Endothelial cell of umbilical vein (primary cell): ENCODE measurements at regions not wholly inside any gene's neighbourhood (a gene's known extent, or its start where the extent isn't known, plus 50 kb on each side); places are given as distances from the start of the nearest gene placed in this dataset.

Experiments
- BruUV-seq: library from RNA; stranded (reverse); fragments of 400-500 nt; replicated peaks from 2 replicates; lab custom pipeline; 2021; lab: Mats Ljungman, UMichigan
- CTCF ChIA-PET: fragments of 300-600, 350-600 bp; sonication (Branson Sonifier 250); formaldehyde crosslinking; loops from one replicate; lab custom pipeline; 2021; ENCODE audit warnings: antibody characterized with exemption, inconsistent platforms; lab: Charles Lee
- POLR2A ChIA-PET: fragments of 300-600, 350-600 bp; sonication (Branson Sonifier 250); formaldehyde crosslinking; loops from one replicate; lab custom pipeline; 2021; ENCODE audit warnings: antibody characterized with exemption, inconsistent platforms; lab: Charles Lee
- DNase-seq: peaks from one replicate; pipeline ENCODE4 v3.0.0-alpha.2; 2011; ENCODE audit warnings: low read depth, low spot score
- FAIRE-seq: peaks from 2 replicates; lab custom pipeline; 2011; peaks lifted over from hg19 to GRCh38; lab: Jason Lieb, UNC
- H2AFZ ChIP-seq: 2 replicates; pipeline ENCODE4 v1.6.0; 2012; ENCODE audit warnings: low read depth, low read length, control low read depth, inconsistent platforms
- H3K27ac ChIP-seq: 2 replicates; pipeline ENCODE4 v1.5.1; 2011; ENCODE audit warnings: low read depth, mild to moderate bottlenecking, control low read depth, low read length, moderate library complexity; ENCODE audit not compliant: insufficient read depth
- H3K27me3 ChIP-seq, 2 experiments: 2 replicates each; pipeline versions ENCODE4 v1.6.0 to v1.6.1; 2011; ENCODE audit warnings: low read length in 2 of 2, mixed read lengths in 1 of 2; ENCODE audit not compliant: control insufficient read depth in 2 of 2, insufficient read depth in 2 of 2
- H3K36me3 ChIP-seq, 2 experiments: 2 replicates in 1 of 2; 3 replicates in 1 of 2; pipeline ENCODE4 v1.5.1; 2011; ENCODE audit warnings: low read length in 2 of 2, mild to moderate bottlenecking in 1 of 2, moderate library complexity in 1 of 2; ENCODE audit not compliant: control insufficient read depth in 2 of 2, insufficient read depth in 2 of 2; ENCODE audit errors: extremely low read depth in 1 of 2
- H3K4me1 ChIP-seq: 3 replicates; pipeline ENCODE4 v1.5.1; 2011; ENCODE audit warnings: mild to moderate bottlenecking, low read length; ENCODE audit not compliant: control insufficient read depth, insufficient read depth; ENCODE audit errors: extremely low read depth
- H3K4me2 ChIP-seq: 2 replicates; pipeline ENCODE4 v1.6.1; 2011; ENCODE audit warnings: low read length, control low read depth, mixed read lengths; ENCODE audit not compliant: insufficient read depth
- H3K4me3 ChIP-seq, 3 experiments: fragments of 200-600 bp in 1 of 3; sonication (generic), shearing (Covaris generic) in 1 of 3; replicated peaks in 1 of 3; 2 replicates each; pipeline ENCODE4 v1.5.1; 2011 to 2016; ENCODE audit warnings: control low read depth in 3 of 3, low read length in 3 of 3, mild to moderate bottlenecking in 2 of 3, inconsistent platforms in 1 of 3, low read depth in 1 of 3, moderate library complexity in 1 of 3; ENCODE audit not compliant: insufficient read depth in 1 of 3
- H3K79me2 ChIP-seq: 2 replicates; pipeline ENCODE4 v1.6.0; 2012; ENCODE audit warnings: low read length, inconsistent platforms; ENCODE audit not compliant: control insufficient read depth, insufficient read depth
- H3K9ac ChIP-seq: replicated peaks from 2 replicates; pipeline ENCODE3; 2011; ENCODE audit warnings: low read length, control low read depth; ENCODE audit not compliant: insufficient read depth; ENCODE audit errors: extremely low read depth
- H3K9me1 ChIP-seq: replicated peaks from 3 replicates; pipeline ENCODE4 v1.6.0; 2011; ENCODE audit warnings: mild to moderate bottlenecking, low read length; ENCODE audit not compliant: control insufficient read depth, insufficient read depth; ENCODE audit errors: extremely low read depth
- H3K9me3 ChIP-seq: replicated peaks from 2 replicates; pipeline ENCODE4 v1.5.1; 2012; ENCODE audit warnings: low read length, inconsistent platforms; ENCODE audit not compliant: control insufficient read depth, insufficient read depth
- H4K20me1 ChIP-seq: replicated peaks from 2 replicates; pipeline ENCODE3; 2011; ENCODE audit warnings: mild to moderate bottlenecking, low read length; ENCODE audit not compliant: control insufficient read depth, insufficient read depth; ENCODE audit errors: extremely low read depth
- EZH2 ChIP-seq: IDR thresholded peaks from 2 replicates; pipeline ENCODE4 v1.6.1; 2012; ENCODE audit warnings: borderline replicate concordance, low read depth, mild to moderate bottlenecking, moderate library complexity, low read length, inconsistent platforms; ENCODE audit not compliant: severe bottlenecking
- GATA2 ChIP-seq: IDR thresholded peaks from 2 replicates; pipeline ENCODE4 v1.7.0; 2011; ENCODE audit warnings: low read depth, mild to moderate bottlenecking, moderate library complexity, mixed read lengths, low read length; ENCODE audit not compliant: insufficient read length, insufficient read depth
- MAX ChIP-seq: IDR thresholded peaks from 2 replicates; pipeline ENCODE4 v1.6.1; 2011; ENCODE audit not compliant: insufficient read depth, insufficient read length
- dilution Hi-C: fragments of 300-500 bp; cut with MboI; formaldehyde crosslinking; loops from one replicate; pipeline ENCODE4 v1.15.0; 2019; ENCODE audit warnings: low sequenced_read_pairs; ENCODE audit not compliant: extremely low pct_ligation_motif_present
- intact Hi-C: fragments of 100-400 bp; cut with micrococcal nuclease; formaldehyde crosslinking; loops from one replicate; pipeline ENCODE4 v1.10.0; 2022

GRCh38 chr11:104630352-104630751, 267.9 kb downstream of the CASP12 start:
- no peaks in the 10 kb centered on the region for H3K27me3 ChIP-seq
- no TSS peak for BruUV-seq

DNA sequence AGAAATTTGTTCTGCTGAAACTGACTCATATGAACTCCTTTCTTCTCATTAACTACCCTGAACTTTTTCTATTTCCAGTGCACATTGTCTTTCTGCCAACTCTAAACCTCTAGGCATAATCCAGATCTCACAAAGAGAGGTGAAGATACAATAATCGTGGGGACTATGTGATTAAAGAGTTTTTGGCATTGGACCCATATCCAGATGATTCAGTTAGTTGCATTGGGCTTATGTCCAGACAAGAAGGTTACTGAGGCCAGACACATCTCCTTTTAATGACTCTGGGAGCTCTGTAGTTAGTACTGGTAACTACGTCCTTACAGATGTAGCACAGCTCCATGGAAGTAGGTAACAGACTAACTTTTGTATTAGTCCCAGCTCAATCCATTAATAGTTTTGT, 273.0 kb downstream of the CASP12 start:
- intact Hi-C loops, result no loop called here
- BruUV-seq, result no TSS peak
- FAIRE-seq (no peak), DNase-seq (peak; percentile 25)
- Histone ChIP-seq H3K79me2 (no peaks in the 10 kb centered on the region), H3K27ac (no peak overlapping the region), H3K27me3 (no peaks in the 10 kb centered on the region), H3K4me1 (peaks cover 5% of the 10 kb centered on the region), H3K9me1 (no peaks in the 10 kb centered on the region), H3K36me3 (no peaks in the 10 kb centered on the region), H2AFZ (no peak overlapping the region), H4K20me1 (no peaks in the 10 kb centered on the region), H3K4me2 (no peak overlapping the region), H3K9me3 (no peaks in the 10 kb centered on the region), H3K9ac (no peak overlapping the region), H3K4me3 (no peak overlapping the region)
- ChIA-PET POLR2A (no interaction called here), CTCF (interaction anchor here (0.9 to 1.9 kb wide), 5 partner anchors 9 to 1238 kb away, joined by 3 to 8 read pairs (median 3); no protein-coding TSS in a partner anchor)
- TF ChIP-seq GATA2 (no peak), EZH2 (no peak)
- dilution Hi-C loops, result no loop called here

More at GRCh38 chr11:104630352-104630751, 267.9 kb downstream of the CASP12 start:
- intact Hi-C loops, result no loop called here
- FAIRE-seq, result no peak
- Histone ChIP-seq H4K20me1 (no peaks in the 10 kb centered on the region), H3K9ac (no peak overlapping the region), H3K4me1 (no peaks in the 10 kb centered on the region), H3K36me3 (no peaks in the 10 kb centered on the region), H3K4me2 (no peak overlapping the region), H3K9me3 (no peaks in the 10 kb centered on the region), H3K4me3 (no peak overlapping the region), H3K79me2 (no peaks in the 10 kb centered on the region), H3K9me1 (no peaks in the 10 kb centered on the region), H2AFZ (no peak overlapping the region), H3K27ac (no peak overlapping the region)
- no peak for DNase-seq
- ChIA-PET CTCF (interaction anchor here (1.1 kb wide), 1 partner anchor 41 kb away, joined by 3 read pairs; no protein-coding TSS in a partner anchor), POLR2A (no interaction called here)
- dilution Hi-C loops, result no loop called here
- no peak for TF ChIP-seq GATA2
- TF ChIP-seq MAX, result no peak
- TF ChIP-seq EZH2, result no peak
